SK-N-SH (cell line): ENCODE measurements at regions not wholly inside any gene's neighbourhood (a gene's known extent, or its start where the extent isn't known, plus 50 kb on each side); places are given as distances from the start of the nearest gene placed in this dataset.

Experiments used
- CHD2 ChIP-seq: fragments of 150-350 bp; IDR thresholded peaks from 2 replicates; pipeline ENCODE4 v1.6.1; 2018; ENCODE audit warnings: low read length; ENCODE audit not compliant: partially characterized antibody
- CTCF ChIP-seq: fragments of 200-600 bp; sonication (generic); IDR thresholded peaks from 2 replicates; pipeline ENCODE4 v1.6.1; 2017; ENCODE audit warnings: antibody characterized with exemption, mild to moderate bottlenecking, moderate library complexity
- EP300 ChIP-seq, 2 experiments: IDR thresholded peaks; 2 replicates each; pipeline versions ENCODE4 v1.4.0 to v1.6.1; 2012; ENCODE audit warnings: borderline replicate concordance in 1 of 2, low read depth in 1 of 2, low read length in 1 of 2
- EZH2phosphoT487 ChIP-seq: fragments of 200-600 bp; sonication (generic); IDR thresholded peaks from 2 replicates; pipeline ENCODE4 v1.6.1; 2017; ENCODE audit warnings: low read depth, mixed run types, mild to moderate bottlenecking, antibody characterized with exemption, moderate library complexity, borderline replicate concordance
- FOXM1 ChIP-seq: IDR thresholded peaks from 2 replicates; pipeline ENCODE4 v1.4.0; 2012; ENCODE audit warnings: low read depth, mild to moderate bottlenecking
- MXI1 ChIP-seq: IDR thresholded peaks from 2 replicates; pipeline ENCODE4 v1.6.1; 2012; ENCODE audit warnings: mild to moderate bottlenecking, low read depth, low read length, improper control_type of control experiment
- NFIC ChIP-seq: IDR thresholded peaks from 2 replicates; pipeline ENCODE4 v1.4.0; 2012; ENCODE audit warnings: borderline replicate concordance
- POLR2AphosphoS5 ChIP-seq: IDR thresholded peaks from 2 replicates; pipeline ENCODE4 v1.6.1; 2012; ENCODE audit warnings: low read depth, low read length
- TCF12 ChIP-seq: IDR thresholded peaks from 2 replicates; pipeline ENCODE4 v1.4.0; 2012
- TF ChIP-seq, protein P1 (sequence below): fragments of 150-350 bp; IDR thresholded peaks from 2 replicates; pipeline ENCODE4 v1.6.1; 2017; ENCODE audit warnings: antibody characterized with exemption, low read length, low read depth, borderline replicate concordance
- TF ChIP-seq, protein P2 (sequence below): IDR thresholded peaks from 2 replicates; pipeline ENCODE4 v1.4.0; 2012; ENCODE audit warnings: low read depth, borderline replicate concordance

GRCh38 chr2:228688007-228688645 lies 506.6 kb upstream of the SPHKAP start:
- no peak for TF ChIP-seq CHD2
- TF ChIP-seq CTCF, result no peak
- TF ChIP-seq, protein P1, sequence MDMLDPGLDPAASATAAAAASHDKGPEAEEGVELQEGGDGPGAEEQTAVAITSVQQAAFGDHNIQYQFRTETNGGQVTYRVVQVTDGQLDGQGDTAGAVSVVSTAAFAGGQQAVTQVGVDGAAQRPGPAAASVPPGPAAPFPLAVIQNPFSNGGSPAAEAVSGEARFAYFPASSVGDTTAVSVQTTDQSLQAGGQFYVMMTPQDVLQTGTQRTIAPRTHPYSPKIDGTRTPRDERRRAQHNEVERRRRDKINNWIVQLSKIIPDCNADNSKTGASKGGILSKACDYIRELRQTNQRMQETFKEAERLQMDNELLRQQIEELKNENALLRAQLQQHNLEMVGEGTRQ, result no peak
- no peak for TF ChIP-seq NFIC
- TF ChIP-seq TCF12, result no peak
- no peak for TF ChIP-seq POLR2AphosphoS5
- TF ChIP-seq, protein P2, sequence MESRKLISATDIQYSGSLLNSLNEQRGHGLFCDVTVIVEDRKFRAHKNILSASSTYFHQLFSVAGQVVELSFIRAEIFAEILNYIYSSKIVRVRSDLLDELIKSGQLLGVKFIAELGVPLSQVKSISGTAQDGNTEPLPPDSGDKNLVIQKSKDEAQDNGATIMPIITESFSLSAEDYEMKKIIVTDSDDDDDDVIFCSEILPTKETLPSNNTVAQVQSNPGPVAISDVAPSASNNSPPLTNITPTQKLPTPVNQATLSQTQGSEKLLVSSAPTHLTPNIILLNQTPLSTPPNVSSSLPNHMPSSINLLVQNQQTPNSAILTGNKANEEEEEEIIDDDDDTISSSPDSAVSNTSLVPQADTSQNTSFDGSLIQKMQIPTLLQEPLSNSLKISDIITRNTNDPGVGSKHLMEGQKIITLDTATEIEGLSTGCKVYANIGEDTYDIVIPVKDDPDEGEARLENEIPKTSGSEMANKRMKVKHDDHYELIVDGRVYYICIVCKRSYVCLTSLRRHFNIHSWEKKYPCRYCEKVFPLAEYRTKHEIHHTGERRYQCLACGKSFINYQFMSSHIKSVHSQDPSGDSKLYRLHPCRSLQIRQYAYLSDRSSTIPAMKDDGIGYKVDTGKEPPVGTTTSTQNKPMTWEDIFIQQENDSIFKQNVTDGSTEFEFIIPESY, result no peak
- no peak for TF ChIP-seq MXI1
- no peak for TF ChIP-seq FOXM1
- TF ChIP-seq EZH2phosphoT487, result no peak
- TF ChIP-seq EP300 (IDR thresholded peaks at IDR 0.05; ENCODE audit: borderline replicate concordance in 1 of 2, low read depth in 1 of 2, low read length in 1 of 2), result no peak
